ENCODE measurements at regions not wholly inside any gene's neighbourhood (a gene's known extent, or its start where the extent isn't known, plus 50 kb on each side); places are given as distances from the start of the nearest gene placed in this dataset.

- Histone ChIP-seq H3K4me3 (no peak overlapping the region), H3K36me3 (no peaks in the 10 kb centered on the region), H3K27ac (no peak overlapping the region), H3K4me1 (no peaks in the 10 kb centered on the region), H3K9me3 (no peaks in the 10 kb centered on the region), H3K27me3 (no peaks in the 10 kb centered on the region)
- no peak for DNase-seq
- TF ChIP-seq, protein P1, sequence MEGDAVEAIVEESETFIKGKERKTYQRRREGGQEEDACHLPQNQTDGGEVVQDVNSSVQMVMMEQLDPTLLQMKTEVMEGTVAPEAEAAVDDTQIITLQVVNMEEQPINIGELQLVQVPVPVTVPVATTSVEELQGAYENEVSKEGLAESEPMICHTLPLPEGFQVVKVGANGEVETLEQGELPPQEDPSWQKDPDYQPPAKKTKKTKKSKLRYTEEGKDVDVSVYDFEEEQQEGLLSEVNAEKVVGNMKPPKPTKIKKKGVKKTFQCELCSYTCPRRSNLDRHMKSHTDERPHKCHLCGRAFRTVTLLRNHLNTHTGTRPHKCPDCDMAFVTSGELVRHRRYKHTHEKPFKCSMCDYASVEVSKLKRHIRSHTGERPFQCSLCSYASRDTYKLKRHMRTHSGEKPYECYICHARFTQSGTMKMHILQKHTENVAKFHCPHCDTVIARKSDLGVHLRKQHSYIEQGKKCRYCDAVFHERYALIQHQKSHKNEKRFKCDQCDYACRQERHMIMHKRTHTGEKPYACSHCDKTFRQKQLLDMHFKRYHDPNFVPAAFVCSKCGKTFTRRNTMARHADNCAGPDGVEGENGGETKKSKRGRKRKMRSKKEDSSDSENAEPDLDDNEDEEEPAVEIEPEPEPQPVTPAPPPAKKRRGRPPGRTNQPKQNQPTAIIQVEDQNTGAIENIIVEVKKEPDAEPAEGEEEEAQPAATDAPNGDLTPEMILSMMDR (IDR thresholded peaks at IDR 0.05): no peak
- TF ChIP-seq POLR2A (IDR thresholded peaks at IDR 0.05): no peak
These were observed 143.9 kb downstream of the B3GNT2 start for GRCh38 chr2:62339837-62340236.

- no peak for DNase-seq
- Histone ChIP-seq H3K4me3 (no peak overlapping the region), H3K36me3 (no peaks in the 10 kb centered on the region), H3K4me1 (no peaks in the 10 kb centered on the region), H3K27ac (no peak overlapping the region), H3K27me3 (no peaks in the 10 kb centered on the region), H3K9me3 (no peaks in the 10 kb centered on the region)
- TF ChIP-seq POLR2A (IDR thresholded peaks at IDR 0.05): no peak
- TF ChIP-seq, protein P1 (IDR thresholded peaks at IDR 0.05): no peak
These were observed 143.5 kb downstream of the B3GNT2 start for GRCh38 chr2:62339413-62339812.

DNA sequence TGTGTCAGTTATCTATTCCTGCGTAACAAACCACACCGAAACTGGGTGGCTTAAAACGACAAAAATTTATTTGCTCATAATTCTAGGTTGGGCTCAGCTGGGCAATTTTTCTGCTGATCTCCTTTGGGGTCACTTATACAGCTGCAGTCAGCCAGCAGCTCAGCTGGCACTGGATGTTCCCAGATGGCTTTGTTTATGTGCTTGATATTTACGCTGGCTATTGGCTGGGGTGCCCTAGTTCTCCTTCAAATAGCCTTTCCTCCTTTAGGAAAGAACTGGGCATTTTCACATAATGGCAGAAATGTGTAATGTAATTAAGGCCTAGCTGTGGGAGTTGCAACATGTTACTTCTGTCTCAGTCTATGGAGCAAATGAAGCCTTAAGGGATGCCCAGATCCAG lies 142.2 kb downstream of the B3GNT2 start:
- Histone ChIP-seq H3K36me3 (no peaks in the 10 kb centered on the region), H3K27me3 (no peaks in the 10 kb centered on the region), H3K4me3 (no peak overlapping the region), H3K4me1 (no peaks in the 10 kb centered on the region), H3K27ac (no peak overlapping the region), H3K9me3 (no peaks in the 10 kb centered on the region)
- TF ChIP-seq POLR2A (IDR thresholded peaks at IDR 0.05): no peak
- TF ChIP-seq, protein P1 (IDR thresholded peaks at IDR 0.05): no peak
- DNase-seq: no peak

DNA sequence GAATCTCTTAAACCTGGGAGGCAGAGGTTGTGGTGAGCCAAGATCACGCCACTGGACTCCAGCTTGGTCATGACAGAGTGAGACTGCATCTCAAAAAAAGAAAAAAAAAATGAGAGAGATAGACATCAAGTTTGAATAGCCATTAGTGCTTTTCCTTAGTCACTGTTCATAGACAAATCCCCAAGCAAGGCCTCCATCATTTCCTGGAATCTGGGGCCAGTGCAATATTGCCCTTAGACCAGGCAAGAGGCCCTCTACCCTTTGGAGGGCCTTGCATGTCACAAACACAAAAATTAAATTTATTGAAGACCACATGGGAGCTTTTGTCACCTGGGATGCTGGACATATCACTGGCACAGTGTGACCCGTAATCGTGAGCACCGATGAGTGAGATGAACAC lies 141.5 kb downstream of the B3GNT2 start:
- Histone ChIP-seq H3K27ac (no peak overlapping the region), H3K36me3 (no peaks in the 10 kb centered on the region), H3K4me1 (no peaks in the 10 kb centered on the region), H3K4me3 (no peak overlapping the region), H3K9me3 (no peaks in the 10 kb centered on the region), H3K27me3 (no peaks in the 10 kb centered on the region)
- no peak for DNase-seq
- TF ChIP-seq POLR2A (IDR thresholded peaks at IDR 0.05): no peak
- TF ChIP-seq, protein P1 (IDR thresholded peaks at IDR 0.05): no peak

GRCh38 chr2:62335612-62336011 lies 139.7 kb downstream of the B3GNT2 start:
- DNase-seq: no peak
- H3K27ac ChIP-seq: no peak overlapping the region
- H3K4me3 ChIP-seq: no peak overlapping the region
- H3K4me1 ChIP-seq: no peaks in the 10 kb centered on the region
- TF ChIP-seq POLR2A (IDR thresholded peaks at IDR 0.05): no peak
- TF ChIP-seq, protein P1 (IDR thresholded peaks at IDR 0.05): no peak
- no peaks in the 10 kb centered on the region for H3K9me3 ChIP-seq
- no peaks in the 10 kb centered on the region for H3K27me3 ChIP-seq
- no peaks in the 10 kb centered on the region for H3K36me3 ChIP-seq

GRCh38 chr2:62334440-62335058 lies 138.6 kb downstream of the B3GNT2 start:
- no peaks in the 10 kb centered on the region for H3K36me3 ChIP-seq
- TF ChIP-seq POLR2A (IDR thresholded peaks at IDR 0.05): no peak
- TF ChIP-seq, protein P1 (IDR thresholded peaks at IDR 0.05): no peak
- H3K27ac ChIP-seq: no peak overlapping the region

More at GRCh38 chr2:62334440-62335058, 138.6 kb downstream of the B3GNT2 start:
- DNase-seq: no peak
- Histone ChIP-seq H3K4me3 (no peak overlapping the region), H3K27me3 (no peaks in the 10 kb centered on the region), H3K9me3 (no peaks in the 10 kb centered on the region), H3K4me1 (no peaks in the 10 kb centered on the region)

All from Peyer's patch (tissue), 4 donors.